GDM1 (cell line): ENCODE measurements at regions not wholly inside any gene's neighbourhood (a gene's known extent, or its start where the extent isn't known, plus 50 kb on each side); places are given as distances from the start of the nearest gene placed in this dataset.
"Not testable (repeated sequence)": the region's sequence is repeated elsewhere in the genome, so short reads cannot be mapped to it uniquely, and the experiment has no call there.

Source experiments
- DNase-seq: peaks from one replicate; lab custom pipeline; 2025; lab: John Stamatoyannopoulos, UW

- DNase-seq: not testable (repeated sequence)
These were observed 747.6 kb downstream of the SPATA31A6 start for GRCh38 chr9:42931045-42931444.

GRCh38 chr9:42937583-42938235 lies 754.2 kb downstream of the SPATA31A6 start:
- DNase-seq: not testable (repeated sequence)

- not testable (repeated sequence) for DNase-seq
These were observed 763.6 kb downstream of the SPATA31A6 start for GRCh38 chr9:42947050-42947449.

GRCh38 chr9:42951239-42951638 lies 767.8 kb downstream of the SPATA31A6 start:
- DNase-seq: not testable (repeated sequence)

- peak; percentile 19 for DNase-seq
These were observed 781.7 kb downstream of the SPATA31A6 start for GRCh38 chr9:42965155-42965554.

- peak; percentile 16 for DNase-seq
These were observed 788.4 kb downstream of the SPATA31A6 start for GRCh38 chr9:42971872-42972271.

- DNase-seq: peak; percentile 39
These were observed 791.3 kb downstream of the SPATA31A6 start for GRCh38 chr9:42974725-42975124.

GRCh38 chr9:42984761-42985160 lies 801.3 kb downstream of the SPATA31A6 start:
- DNase-seq: not testable (repeated sequence)
